Adrenal gland (tissue), 9 donors: ENCODE measurements at regions not wholly inside any gene's neighbourhood (a gene's known extent, or its start where the extent isn't known, plus 50 kb on each side); places are given as distances from the start of the nearest gene placed in this dataset.

Experiments
- DNase-seq, 7 donors: peaks; one replicate each; pipeline ENCODE4 v3.0.0-alpha.2; 2019 to 2020
- H3K27ac ChIP-seq, 5 donors: fragments of 200-600 bp; sonication (generic) in 4 of 5; 1 replicate in 3 of 5; 2 replicates in 2 of 5; pipeline versions ENCODE4 v1.5.1 to v1.8.0; 2016 to 2020; ENCODE audit warnings: mild to moderate bottlenecking in 1 of 5
- H3K27me3 ChIP-seq: fragments of 200-600 bp; 2 replicates; pipeline ENCODE4 v1.8.0; 2021
- H3K36me3 ChIP-seq, 2 donors: fragments of 200-600 bp; replicated peaks in 1 of 2; 1 replicate in 1 of 2; 2 replicates in 1 of 2; pipeline versions ENCODE4 v1.5.1 to v1.8.0; 2018 to 2022
- H3K4me1 ChIP-seq, 2 donors: fragments of 200-600 bp; replicated peaks in 1 of 2; 1 replicate in 1 of 2; 2 replicates in 1 of 2; pipeline versions ENCODE4 v1.5.1 to v1.8.0; 2018 to 2021
- H3K4me3 ChIP-seq, 4 donors: fragments of 200-600 bp; sonication (generic) in 3 of 4; one replicate each; pipeline ENCODE4 v1.5.1; 2016 to 2018
- H3K9me3 ChIP-seq, 3 donors: fragments of 200-600 bp; sonication (generic) in 1 of 3; replicated peaks in 1 of 3; 1 replicate in 2 of 3; 2 replicates in 1 of 3; pipeline versions ENCODE4 v1.5.1 to v1.8.0; 2016 to 2021
- CTCF ChIP-seq, 6 experiments: fragments of 450-650 bp in 4 of 6; fragments of 200-600 bp in 2 of 6; sonication (generic) in 1 of 6; IDR thresholded peaks; 1 replicate in 5 of 6; 2 replicates in 1 of 6; pipeline versions ENCODE4 v1.5.1 to v1.8.0; 2016 to 2021; ENCODE audit warnings: antibody characterized with exemption in 6 of 6, mild to moderate bottlenecking in 2 of 6, moderate library complexity in 1 of 6
- POLR2A ChIP-seq, 2 donors: fragments of 450-650 bp; IDR thresholded peaks; one replicate each; pipeline ENCODE4 v1.6.1; 2017; ENCODE audit warnings: antibody characterized with exemption in 2 of 2, mild to moderate bottlenecking in 2 of 2, moderate library complexity in 1 of 2
- WGBS, 4 donors: extraction: QIAGEN DNeasy Blood & Tissue Kit in 2 of 4; methylation state at CpG; one replicate each; pipeline versions ENCODE4 v1.1.5 to v1.1.7; 2013 to 2017; 5-methylcytosine and 5-hydroxymethylcytosine counted together
- intact Hi-C, 2 donors: fragments of 100-400 bp; cut with DNase I; formaldehyde crosslinking; loops; one replicate each; pipeline versions ENCODE4 v1.14.1 to v1.15.0; 2022 to 2023
- donor health status: healthy with polysubstance abuse.
- donor health status: Bipolar disorder and iron deficiency.
- donor health status: DM: yes; HTN: yes; CAD: no.
- donor health status: DM: no; HTN: no; CAD: no.
- donor health status: DM: no; HTN: no; CAD: no.

- H3K36me3 ChIP-seq = no peaks in the 10 kb centered on the region
- intact Hi-C loops = no loop called here
- H3K27ac ChIP-seq = no peak overlapping the region
- no peak overlapping the region for H3K4me3 ChIP-seq
- WGBS, 4 donors = 75 to 80% (median 78%) methylated on average over 4 of the region's 4 CpGs
- TF ChIP-seq CTCF (IDR thresholded peaks at IDR 0.05) = no peak
- no peak for TF ChIP-seq POLR2A (IDR thresholded peaks at IDR 0.05)
- H3K27me3 ChIP-seq = no peaks in the 10 kb centered on the region
- H3K9me3 ChIP-seq = no peaks in the 10 kb centered on the region
- H3K4me1 ChIP-seq = peaks cover 0 to 8% of the 10 kb centered on the region in 2 donors
- no peak for DNase-seq
These were observed 342.5 kb downstream of the SPRY2 start for GRCh38 chr13:79998381-79998880.

GRCh38 chr13:79997244-79997643 is 343.7 kb downstream of the SPRY2 start:
- Histone ChIP-seq H3K27me3 (no peaks in the 10 kb centered on the region), H3K27ac (no peak overlapping the region), H3K9me3 (no peaks in the 10 kb centered on the region), H3K4me1 (peaks cover 0 to 8% of the 10 kb centered on the region in 2 donors), H3K4me3 (no peak overlapping the region), H3K36me3 (no peaks in the 10 kb centered on the region)
- intact Hi-C loops = no loop called here
- DNase-seq = no peak
- TF ChIP-seq CTCF (IDR thresholded peaks at IDR 0.05) = no peak
- no peak for TF ChIP-seq POLR2A (IDR thresholded peaks at IDR 0.05)
- 49 to 59% (median 58%) methylated on average over 3 of the region's 3 CpGs for WGBS, 4 donors

GRCh38 chr13:79995334-79995733 is 345.6 kb downstream of the SPRY2 start:
- intact Hi-C loops = no loop called here
- H3K27me3 ChIP-seq = no peaks in the 10 kb centered on the region
- no peak overlapping the region for H3K4me3 ChIP-seq
- no peak overlapping the region for H3K27ac ChIP-seq
- no peak for DNase-seq
- H3K9me3 ChIP-seq = no peaks in the 10 kb centered on the region
- H3K4me1 ChIP-seq = peaks cover 0 to 3% of the 10 kb centered on the region in 2 donors
- TF ChIP-seq POLR2A (IDR thresholded peaks at IDR 0.05) (no peak), CTCF (IDR thresholded peaks at IDR 0.05) (no peak)
- no peaks in the 10 kb centered on the region for H3K36me3 ChIP-seq

GRCh38 chr13:79992111-79992510 is 348.8 kb downstream of the SPRY2 start:
- H3K27me3 ChIP-seq = no peaks in the 10 kb centered on the region
- H3K4me1 ChIP-seq = no peaks in the 10 kb centered on the region
- 91 to 100% (median 97%) methylated on average over 1 of the region's 1 CpG for WGBS, 4 donors
- intact Hi-C loops = no loop called here
- no peak overlapping the region for H3K4me3 ChIP-seq
- TF ChIP-seq POLR2A (IDR thresholded peaks at IDR 0.05) (no peak), CTCF (IDR thresholded peaks at IDR 0.05) (no peak)
- no peak for DNase-seq
- no peaks in the 10 kb centered on the region for H3K9me3 ChIP-seq
- H3K27ac ChIP-seq = no peak overlapping the region
- no peaks in the 10 kb centered on the region for H3K36me3 ChIP-seq
